Glutamatergic neuron (in vitro differentiated cells): ENCODE measurements at regions not wholly inside any gene's neighbourhood (a gene's known extent, or its start where the extent isn't known, plus 50 kb on each side); places are given as distances from the start of the nearest gene placed in this dataset.

ENCODE experiments used
- DNase-seq: peaks from one replicate; pipeline ENCODE4 v3.0.0; 2022
- H3K27ac Mint-ChIP-seq: one replicate; pipeline ENCODE4 v1.8.0; 2020; ENCODE audit warnings: mild to moderate bottlenecking, mixed read lengths, inconsistent platforms; ENCODE audit not compliant: unreplicated experiment
- H3K27me3 Mint-ChIP-seq: one replicate; pipeline ENCODE4 v1.8.0; 2020; ENCODE audit warnings: mild to moderate bottlenecking, moderate library complexity, mixed read lengths, inconsistent platforms; ENCODE audit not compliant: unreplicated experiment
- H3K36me3 Mint-ChIP-seq: one replicate; pipeline ENCODE4 v1.8.0; 2020; ENCODE audit warnings: mild to moderate bottlenecking, mixed read lengths, inconsistent platforms; ENCODE audit not compliant: unreplicated experiment
- H3K4me1 Mint-ChIP-seq: one replicate; pipeline ENCODE4 v1.8.0; 2020; ENCODE audit warnings: mild to moderate bottlenecking, low read depth, mixed read lengths, inconsistent platforms; ENCODE audit not compliant: unreplicated experiment
- H3K4me3 Mint-ChIP-seq: one replicate; pipeline ENCODE4 v1.8.0; 2020; ENCODE audit warnings: mild to moderate bottlenecking, mixed read lengths, inconsistent platforms; ENCODE audit not compliant: unreplicated experiment
- H3K9me3 Mint-ChIP-seq: one replicate; pipeline ENCODE4 v1.8.0; 2020; ENCODE audit warnings: mild to moderate bottlenecking, moderate library complexity, mixed read lengths, inconsistent platforms; ENCODE audit not compliant: unreplicated experiment
- TF ChIP-seq, protein P1 (sequence below): fragments of 200-600 bp; sonication (generic); IDR thresholded peaks from one replicate; pipeline ENCODE4 v1.5.0; 2021; ENCODE audit not compliant: partially characterized antibody, unreplicated experiment

DNA sequence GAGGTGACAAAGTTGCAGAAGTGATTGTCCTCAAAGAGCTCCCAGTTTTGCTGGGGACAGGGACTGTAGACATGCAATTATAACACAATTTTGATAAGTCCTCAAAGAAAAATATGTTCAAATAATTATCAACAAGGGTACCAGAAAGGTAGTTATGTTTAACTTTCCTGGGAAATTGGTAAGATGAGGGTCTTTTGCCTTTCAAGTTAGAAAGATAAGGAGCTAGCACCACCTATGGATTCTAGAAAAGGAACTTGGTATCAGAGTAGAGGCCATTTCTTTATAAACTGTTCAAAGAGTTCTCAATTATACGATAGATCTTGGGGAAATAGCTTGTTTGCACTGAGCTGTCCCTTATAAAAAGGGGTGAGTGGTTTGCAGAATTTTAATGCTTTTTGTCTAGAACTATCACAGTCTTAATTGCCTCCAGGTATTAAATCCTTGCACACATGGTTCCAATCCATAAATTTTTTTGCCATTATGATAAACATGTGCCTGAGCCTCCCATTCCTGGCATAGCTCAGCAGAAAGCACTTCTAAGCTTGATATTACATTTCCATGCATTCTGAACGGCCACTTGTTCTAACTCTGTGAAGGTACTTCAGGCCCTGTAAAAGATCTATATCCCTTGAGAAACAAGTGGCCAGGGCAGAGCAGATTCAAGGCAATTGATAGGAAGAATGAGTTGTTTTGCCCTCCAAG is 247.5 kb upstream of the LRIG1 start:
- TF ChIP-seq, protein P1, sequence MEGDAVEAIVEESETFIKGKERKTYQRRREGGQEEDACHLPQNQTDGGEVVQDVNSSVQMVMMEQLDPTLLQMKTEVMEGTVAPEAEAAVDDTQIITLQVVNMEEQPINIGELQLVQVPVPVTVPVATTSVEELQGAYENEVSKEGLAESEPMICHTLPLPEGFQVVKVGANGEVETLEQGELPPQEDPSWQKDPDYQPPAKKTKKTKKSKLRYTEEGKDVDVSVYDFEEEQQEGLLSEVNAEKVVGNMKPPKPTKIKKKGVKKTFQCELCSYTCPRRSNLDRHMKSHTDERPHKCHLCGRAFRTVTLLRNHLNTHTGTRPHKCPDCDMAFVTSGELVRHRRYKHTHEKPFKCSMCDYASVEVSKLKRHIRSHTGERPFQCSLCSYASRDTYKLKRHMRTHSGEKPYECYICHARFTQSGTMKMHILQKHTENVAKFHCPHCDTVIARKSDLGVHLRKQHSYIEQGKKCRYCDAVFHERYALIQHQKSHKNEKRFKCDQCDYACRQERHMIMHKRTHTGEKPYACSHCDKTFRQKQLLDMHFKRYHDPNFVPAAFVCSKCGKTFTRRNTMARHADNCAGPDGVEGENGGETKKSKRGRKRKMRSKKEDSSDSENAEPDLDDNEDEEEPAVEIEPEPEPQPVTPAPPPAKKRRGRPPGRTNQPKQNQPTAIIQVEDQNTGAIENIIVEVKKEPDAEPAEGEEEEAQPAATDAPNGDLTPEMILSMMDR = no peak
- H3K4me3 Mint-ChIP-seq = no peak overlapping the region
- peak overlapping the region; percentile 76 for H3K27ac Mint-ChIP-seq
- no peaks in the 10 kb centered on the region for H3K27me3 Mint-ChIP-seq
- DNase-seq = no peak
- no peaks in the 10 kb centered on the region for H3K36me3 Mint-ChIP-seq
- H3K4me1 Mint-ChIP-seq = peaks cover 16% of the 10 kb centered on the region
- peaks cover 3% of the 10 kb centered on the region for H3K9me3 Mint-ChIP-seq

DNA sequence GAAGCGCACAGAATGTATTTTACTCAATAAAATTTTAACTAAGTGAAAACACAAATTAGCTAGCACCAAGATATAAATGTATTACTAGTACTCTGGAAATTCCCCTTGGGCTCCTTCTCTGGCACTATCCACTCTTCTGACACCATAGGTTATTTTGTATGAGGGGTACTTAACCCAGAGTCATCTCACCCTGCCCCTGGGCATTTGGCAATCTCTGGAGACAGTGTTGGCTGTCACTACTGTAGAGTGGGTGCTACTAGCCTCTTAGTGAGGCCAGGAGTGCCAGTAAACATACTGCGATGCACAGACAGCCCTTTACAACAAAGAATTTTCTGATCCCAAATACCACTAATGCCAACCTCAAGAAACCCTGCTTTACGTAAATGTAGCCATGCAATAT is 246.3 kb upstream of the KBTBD8 start:
- TF ChIP-seq, protein P1 = no peak
- H3K27me3 Mint-ChIP-seq = peaks cover 3% of the 10 kb centered on the region
- H3K9me3 Mint-ChIP-seq = peaks cover 3% of the 10 kb centered on the region
- no peak overlapping the region for H3K27ac Mint-ChIP-seq
- DNase-seq = no peak
- H3K36me3 Mint-ChIP-seq = no peaks in the 10 kb centered on the region
- no peak overlapping the region for H3K4me3 Mint-ChIP-seq
- peaks cover 15% of the 10 kb centered on the region for H3K4me1 Mint-ChIP-seq

DNA sequence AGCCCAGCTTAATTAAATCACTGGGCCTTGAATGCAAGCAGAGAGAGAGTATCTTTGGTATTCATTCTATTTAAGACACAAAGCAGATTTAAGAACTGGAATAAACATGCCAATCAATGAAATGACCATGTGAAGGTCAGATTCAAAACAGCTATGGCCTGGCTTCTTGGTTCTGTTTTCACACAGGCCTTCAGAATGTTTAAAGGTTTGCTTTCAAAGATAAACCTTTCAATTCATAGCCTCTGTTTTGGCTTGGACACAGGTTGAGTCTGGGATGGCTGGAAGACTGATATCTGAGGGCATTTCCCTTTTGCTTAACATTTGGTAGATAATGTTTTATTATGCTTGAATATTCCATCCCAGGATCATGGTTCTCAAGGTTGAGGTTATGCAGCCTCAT is 244.4 kb upstream of the KBTBD8 start:
- no peak overlapping the region for H3K27ac Mint-ChIP-seq

DNA sequence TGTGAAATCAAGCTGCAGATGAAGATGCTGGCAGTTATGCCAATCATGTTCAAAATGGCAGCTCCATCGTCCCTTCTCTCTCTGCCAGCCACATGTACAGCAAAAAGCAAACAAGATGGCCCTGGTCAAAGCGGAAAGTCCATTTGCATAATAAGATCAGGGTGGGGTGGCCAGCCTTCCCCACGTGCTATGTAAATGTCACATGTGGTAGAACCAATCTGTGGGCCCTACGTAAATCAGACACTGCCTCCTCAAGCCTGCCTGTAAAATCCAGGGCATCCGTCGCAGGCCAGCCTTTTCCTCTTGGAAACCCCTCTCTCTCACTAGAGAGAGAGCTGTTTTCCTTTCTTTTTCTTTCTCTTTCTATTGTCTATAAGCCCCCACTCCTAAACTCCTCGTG is 243.5 kb upstream of the KBTBD8 start:
- TF ChIP-seq, protein P1 = no peak
- H3K36me3 Mint-ChIP-seq = no peaks in the 10 kb centered on the region
- no peak overlapping the region for H3K27ac Mint-ChIP-seq
- no peaks in the 10 kb centered on the region for H3K4me1 Mint-ChIP-seq
- peaks cover 5% of the 10 kb centered on the region for H3K27me3 Mint-ChIP-seq
- no peak for DNase-seq
- no peak overlapping the region for H3K4me3 Mint-ChIP-seq
- H3K9me3 Mint-ChIP-seq = no peaks in the 10 kb centered on the region

More for the DNA sequence above, 244.4 kb upstream of the KBTBD8 start:
- H3K27me3 Mint-ChIP-seq = peaks cover 5% of the 10 kb centered on the region
- H3K9me3 Mint-ChIP-seq = peaks cover 1% of the 10 kb centered on the region
- no peak overlapping the region for H3K4me3 Mint-ChIP-seq
- DNase-seq = no peak
- TF ChIP-seq, protein P1 = no peak
- peaks cover under 1% of the 10 kb centered on the region for H3K4me1 Mint-ChIP-seq
- H3K36me3 Mint-ChIP-seq = no peaks in the 10 kb centered on the region

DNA sequence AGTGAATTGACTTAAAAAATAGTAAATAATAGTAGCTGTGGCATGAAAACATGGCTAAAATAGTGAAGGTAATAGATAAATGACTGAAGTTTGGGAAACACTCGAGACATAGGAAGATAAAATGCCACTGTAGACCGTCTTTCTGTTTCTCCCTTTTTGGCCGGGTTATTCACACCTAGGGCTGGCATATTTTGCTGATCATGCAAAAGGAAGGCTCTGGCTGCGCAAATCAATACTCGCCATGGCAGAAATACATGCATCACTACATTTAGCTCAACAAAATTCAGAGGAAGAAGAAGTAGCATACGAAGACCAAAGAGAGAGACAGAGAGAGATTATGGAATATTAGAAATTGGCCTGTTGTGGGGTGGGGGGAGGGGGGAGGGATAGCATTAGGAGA is 242.2 kb upstream of the KBTBD8 start:
- no peaks in the 10 kb centered on the region for H3K36me3 Mint-ChIP-seq
- no peak for DNase-seq
- H3K4me1 Mint-ChIP-seq = no peaks in the 10 kb centered on the region
- H3K27ac Mint-ChIP-seq = no peak overlapping the region
- TF ChIP-seq, protein P1 = no peak
- peaks cover 5% of the 10 kb centered on the region for H3K27me3 Mint-ChIP-seq
- H3K9me3 Mint-ChIP-seq = no peaks in the 10 kb centered on the region
- no peak overlapping the region for H3K4me3 Mint-ChIP-seq
